B cell (primary cell): ENCODE measurements at regions not wholly inside any gene's neighbourhood (a gene's known extent, or its start where the extent isn't known, plus 50 kb on each side); places are given as distances from the start of the nearest gene placed in this dataset.

ENCODE experiments used
- ATAC-seq: fragments of 200-7000 bp; cut with Tn5 transposase; one replicate; pipeline ENCODE4 v1.10.0; 2021; ENCODE audit warnings: low read depth, mild to moderate bottlenecking, moderate number of reproducible peaks, moderate library complexity
- CTCF ChIA-PET: fragments of 350-600 bp; sonication (Branson Sonifier 250); formaldehyde crosslinking; loops from one replicate; lab custom pipeline; 2021; ENCODE audit warnings: antibody characterized with exemption, inconsistent platforms; lab: Charles Lee
- POLR2A ChIA-PET: fragments of 350-600 bp; sonication (Branson Sonifier 250); formaldehyde crosslinking; loops from one replicate; lab custom pipeline; 2021; ENCODE audit warnings: antibody characterized with exemption; lab: Charles Lee
- DNase-seq: peaks from one replicate; pipeline ENCODE4 v3.0.0; 2013
- H2AFZ ChIP-seq: 2 replicates; pipeline ENCODE4 v1.6.1; 2012; ENCODE audit warnings: mild to moderate bottlenecking, low read depth, low read length; ENCODE audit not compliant: insufficient read depth, poor library complexity, severe bottlenecking
- H3K27ac ChIP-seq, 2 donors: 1 replicate in 1 of 2; 2 replicates in 1 of 2; pipeline ENCODE4 v1.5.1; 2012 to 2013; ENCODE audit warnings: low read length in 2 of 2, mild to moderate bottlenecking in 2 of 2, moderate library complexity in 1 of 2
- H3K27me3 ChIP-seq, 4 experiments: fragments of 200-600 bp in 1 of 4; sonication (generic) in 1 of 4; replicated peaks in 1 of 4; 1 replicate in 2 of 4; 2 replicates in 2 of 4; pipeline versions ENCODE4 v1.6.1 to v1.7.0; 2013 to 2016; ENCODE audit warnings: low read length in 3 of 4, mild to moderate bottlenecking in 2 of 4, mixed read lengths in 1 of 4, moderate library complexity in 1 of 4; ENCODE audit not compliant: insufficient read depth in 4 of 4, control insufficient read depth in 3 of 4; ENCODE audit errors: control extremely low read depth in 1 of 4
- H3K36me3 ChIP-seq, 2 experiments: replicated peaks in 1 of 2; 1 replicate in 1 of 2; 2 replicates in 1 of 2; pipeline versions ENCODE4 v1.6.1 to v1.7.1; 2013; ENCODE audit warnings: low read length in 1 of 2; ENCODE audit not compliant: insufficient read depth in 2 of 2, control insufficient read depth in 1 of 2; ENCODE audit errors: control extremely low read depth in 1 of 2, extremely low read depth in 1 of 2
- H3K4me1 ChIP-seq, 2 donors: fragments of 200-600 bp in 1 of 2; sonication (generic) in 1 of 2; 1 replicate in 1 of 2; 2 replicates in 1 of 2; pipeline versions ENCODE4 v1.5.1 to v1.6.1; 2013 to 2017; ENCODE audit warnings: low read length in 2 of 2; ENCODE audit not compliant: control insufficient read depth in 2 of 2, insufficient read depth in 2 of 2
- H3K4me2 ChIP-seq: replicated peaks from 2 replicates; pipeline ENCODE3; 2012; ENCODE audit warnings: mild to moderate bottlenecking, low read depth, low read length; ENCODE audit not compliant: poor library complexity, severe bottlenecking
- H3K4me3 ChIP-seq, 5 experiments: fragments of 200-600 bp in 1 of 5; sonication (generic) in 1 of 5; 1 replicate in 3 of 5; 2 replicates in 2 of 5; pipeline versions ENCODE4 v1.5.1 to v1.7.0; 2011 to 2016; ENCODE audit warnings: low read length in 4 of 5, mild to moderate bottlenecking in 4 of 5, low read depth in 2 of 5, control low read depth in 1 of 5, moderate library complexity in 1 of 5; ENCODE audit not compliant: insufficient read depth in 1 of 5; ENCODE audit errors: control extremely low read depth in 1 of 5, extremely low read depth in 1 of 5
- H3K79me2 ChIP-seq: fragments of 200-600 bp; sonication (generic); one replicate; pipeline ENCODE4 v1.6.0; 2016; ENCODE audit warnings: low read length; ENCODE audit not compliant: control insufficient read depth, insufficient read depth
- H3K9ac ChIP-seq: fragments of 200-600 bp; sonication (generic); 2 replicates; pipeline ENCODE4 v1.6.1; 2017; ENCODE audit warnings: mild to moderate bottlenecking, low read length, moderate library complexity
- H3K9me3 ChIP-seq, 3 donors: one replicate each; pipeline versions ENCODE4 v1.6.1 to v1.7.1; 2013; ENCODE audit warnings: low read length in 2 of 3; ENCODE audit not compliant: control insufficient read depth in 2 of 3, insufficient read depth in 1 of 3; ENCODE audit errors: control extremely low read depth in 1 of 3
- H4K20me1 ChIP-seq: 2 replicates; pipeline ENCODE4 v1.6.0; 2012; ENCODE audit warnings: mild to moderate bottlenecking, low read length; ENCODE audit not compliant: insufficient read depth, control insufficient read depth, poor library complexity, severe bottlenecking
- H3K27ac Mint-ChIP-seq: one replicate; pipeline ENCODE4 v1.8.0; 2021; ENCODE audit warnings: mixed read lengths
- H3K27me3 Mint-ChIP-seq: one replicate; pipeline ENCODE4 v1.8.0; 2021; ENCODE audit warnings: mixed read lengths
- H3K4me1 Mint-ChIP-seq: one replicate; pipeline ENCODE4 v1.8.0; 2021; ENCODE audit warnings: mixed read lengths
- H3K4me3 Mint-ChIP-seq: one replicate; pipeline ENCODE4 v1.8.0; 2021; ENCODE audit warnings: mixed read lengths
- H3K9me3 Mint-ChIP-seq: one replicate; pipeline ENCODE4 v1.8.0; 2022; ENCODE audit warnings: mixed read lengths; ENCODE audit not compliant: insufficient read depth
- CTCF ChIP-seq: fragments of 200-600 bp; IDR thresholded peaks from one replicate; pipeline ENCODE4 v1.8.0; 2022; ENCODE audit warnings: antibody characterized with exemption, mild to moderate bottlenecking
- EZH2 ChIP-seq: IDR thresholded peaks from 2 replicates; pipeline ENCODE4 v1.6.1; 2012; ENCODE audit warnings: borderline replicate concordance, low read depth, mild to moderate bottlenecking, moderate library complexity, low read length; ENCODE audit not compliant: insufficient read depth, poor library complexity, severe bottlenecking
- WGBS: methylation state at CpG from one replicate; pipeline ENCODE4 v1.1.5; 2013; ENCODE audit warnings: missing lambda C conversion rate; ENCODE audit not compliant: insufficient coverage; 5-methylcytosine and 5-hydroxymethylcytosine counted together
- intact Hi-C: fragments of 100-400 bp; cut with micrococcal nuclease; formaldehyde crosslinking; loops from one replicate; pipeline ENCODE4 v1.10.0; 2022

GRCh38 chr11:38304926-38305325, 1706.9 kb upstream of the RAG2 start:
- CTCF ChIA-PET = no interaction called here

GRCh38 chr11:38302564-38302963, 1704.5 kb upstream of the RAG2 start:
- Histone ChIP-seq H3K27ac (no peak overlapping the region), H2AFZ (no peak overlapping the region), H3K4me3 (no peak overlapping the region), H3K27me3 (no peaks in the 10 kb centered on the region), H3K4me1 (no peaks in the 10 kb centered on the region), H3K36me3 (no peaks in the 10 kb centered on the region), H3K4me2 (no peak overlapping the region), H3K9ac (no peak overlapping the region), H4K20me1 (no peaks in the 10 kb centered on the region), H3K79me2 (no peaks in the 10 kb centered on the region), H3K9me3 (no peaks in the 10 kb centered on the region)
- ChIA-PET POLR2A (no interaction called here), CTCF (no interaction called here)
- Mint-ChIP-seq H3K9me3 (peaks cover under 1% of the 10 kb centered on the region), H3K4me3 (no peak overlapping the region), H3K27ac (no peak overlapping the region), H3K4me1 (no peaks in the 10 kb centered on the region), H3K27me3 (no peaks in the 10 kb centered on the region)
- WGBS = no CpG with 5 or more reads among the region's 1 CpG
- DNase-seq = no peak
- no peak for ATAC-seq
- TF ChIP-seq EZH2 (no peak), CTCF (no peak)
- intact Hi-C loops = no loop called here

More at GRCh38 chr11:38304926-38305325, 1706.9 kb upstream of the RAG2 start:
- H3K36me3 ChIP-seq = no peaks in the 10 kb centered on the region
- intact Hi-C loops = no loop called here
- no peak overlapping the region for H3K4me2 ChIP-seq
- H4K20me1 ChIP-seq = no peaks in the 10 kb centered on the region
- Mint-ChIP-seq H3K27me3 (no peaks in the 10 kb centered on the region), H3K4me1 (no peaks in the 10 kb centered on the region), H3K9me3 (peaks cover 2% of the 10 kb centered on the region), H3K27ac (no peak overlapping the region), H3K4me3 (no peak overlapping the region)
- DNase-seq (no peak), ATAC-seq (no peak)
- no peak overlapping the region for H2AFZ ChIP-seq
- no peaks in the 10 kb centered on the region for H3K79me2 ChIP-seq
- POLR2A ChIA-PET = no interaction called here
- H3K9me3 ChIP-seq = no peaks in the 10 kb centered on the region
- no peak for TF ChIP-seq EZH2
- no peak for TF ChIP-seq CTCF
- WGBS = no CpG with 5 or more reads among the region's 2 CpGs
- no peak overlapping the region for H3K9ac ChIP-seq
- no peak overlapping the region for H3K27ac ChIP-seq
- H3K4me3 ChIP-seq = no peak overlapping the region
- no peaks in the 10 kb centered on the region for H3K27me3 ChIP-seq
- no peaks in the 10 kb centered on the region for H3K4me1 ChIP-seq
